WERI-Rb-1 (cell line): ENCODE measurements at regions not wholly inside any gene's neighbourhood (a gene's known extent, or its start where the extent isn't known, plus 50 kb on each side); places are given as distances from the start of the nearest gene placed in this dataset.

Source experiments
- DNase-seq: peaks from one replicate; pipeline ENCODE4 v3.0.0-alpha.2; 2020
- H3K27ac ChIP-seq: fragments of 250-450 bp; sonication (Bioruptor Pico); 2 replicates; pipeline ENCODE4 v1.5.1; 2020; ENCODE audit warnings: mild to moderate bottlenecking, moderate library complexity
- H3K27me3 ChIP-seq: fragments of 250-450 bp; sonication (Bioruptor Pico); 2 replicates; pipeline ENCODE4 v1.5.1; 2021; ENCODE audit warnings: mild to moderate bottlenecking, low read depth, moderate library complexity; ENCODE audit not compliant: insufficient read depth, severe bottlenecking
- H3K36me3 ChIP-seq: fragments of 250-450 bp; sonication (Bioruptor Pico); 2 replicates; pipeline ENCODE4 v1.5.1; 2020; ENCODE audit warnings: mild to moderate bottlenecking, moderate library complexity
- H3K4me3 ChIP-seq: 2 replicates; pipeline ENCODE4 v1.5.1; 2011; ENCODE audit warnings: low read depth, mild to moderate bottlenecking, control low read depth, low read length
- H3K9me3 ChIP-seq: fragments of 250-450 bp; sonication (Bioruptor Pico); 2 replicates; pipeline ENCODE4 v1.5.1; 2021; ENCODE audit warnings: mild to moderate bottlenecking, moderate library complexity; ENCODE audit not compliant: severe bottlenecking
- TF ChIP-seq, protein P1 (sequence below): IDR thresholded peaks from 2 replicates; pipeline ENCODE4 v1.5.1; 2011; ENCODE audit warnings: low read depth, mild to moderate bottlenecking, control low read depth, inconsistent platforms, low read length

DNA sequence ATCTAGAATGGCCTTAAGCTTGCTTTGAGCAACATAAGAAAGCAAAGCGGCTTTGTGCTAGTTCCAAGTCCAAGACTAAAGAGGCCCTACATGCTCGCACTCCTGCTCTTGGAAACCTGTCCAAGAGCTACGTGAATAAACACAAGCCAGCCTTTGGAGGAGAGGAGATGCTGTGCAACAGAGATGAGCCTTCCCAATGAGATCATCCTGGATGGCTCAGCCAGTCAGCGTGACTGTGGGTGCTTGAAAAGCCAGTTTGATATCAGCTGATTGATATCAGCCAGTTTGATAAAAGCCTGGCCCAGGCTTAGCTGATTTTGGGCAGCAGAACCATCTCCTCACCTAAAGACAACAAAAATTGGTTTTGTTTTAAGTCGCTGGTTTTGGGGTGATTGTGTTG, 481.0 kb upstream of the DSEL start:
- TF ChIP-seq, protein P1, sequence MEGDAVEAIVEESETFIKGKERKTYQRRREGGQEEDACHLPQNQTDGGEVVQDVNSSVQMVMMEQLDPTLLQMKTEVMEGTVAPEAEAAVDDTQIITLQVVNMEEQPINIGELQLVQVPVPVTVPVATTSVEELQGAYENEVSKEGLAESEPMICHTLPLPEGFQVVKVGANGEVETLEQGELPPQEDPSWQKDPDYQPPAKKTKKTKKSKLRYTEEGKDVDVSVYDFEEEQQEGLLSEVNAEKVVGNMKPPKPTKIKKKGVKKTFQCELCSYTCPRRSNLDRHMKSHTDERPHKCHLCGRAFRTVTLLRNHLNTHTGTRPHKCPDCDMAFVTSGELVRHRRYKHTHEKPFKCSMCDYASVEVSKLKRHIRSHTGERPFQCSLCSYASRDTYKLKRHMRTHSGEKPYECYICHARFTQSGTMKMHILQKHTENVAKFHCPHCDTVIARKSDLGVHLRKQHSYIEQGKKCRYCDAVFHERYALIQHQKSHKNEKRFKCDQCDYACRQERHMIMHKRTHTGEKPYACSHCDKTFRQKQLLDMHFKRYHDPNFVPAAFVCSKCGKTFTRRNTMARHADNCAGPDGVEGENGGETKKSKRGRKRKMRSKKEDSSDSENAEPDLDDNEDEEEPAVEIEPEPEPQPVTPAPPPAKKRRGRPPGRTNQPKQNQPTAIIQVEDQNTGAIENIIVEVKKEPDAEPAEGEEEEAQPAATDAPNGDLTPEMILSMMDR, result no peak
- H3K36me3 ChIP-seq, result no peaks in the 10 kb centered on the region
- no peak overlapping the region for H3K27ac ChIP-seq

DNA sequence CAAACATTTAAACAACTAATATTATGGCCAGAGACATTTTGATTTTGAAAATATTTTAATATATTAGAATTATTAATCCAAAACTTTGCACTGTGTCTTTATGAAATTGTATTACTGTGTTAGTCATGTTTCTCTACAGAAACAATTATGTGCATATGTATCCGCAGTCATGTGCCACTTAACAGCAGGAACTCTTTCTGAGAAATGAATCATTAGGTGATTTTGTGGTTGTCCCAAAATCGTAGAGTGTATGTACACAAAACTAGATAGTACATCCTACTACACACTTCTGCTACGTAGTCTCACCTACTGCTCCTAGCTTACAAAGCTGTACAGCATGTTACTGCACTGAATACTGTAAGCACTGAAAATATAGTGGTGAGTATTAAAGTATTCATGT, 479.2 kb upstream of the DSEL start:
- no peaks in the 10 kb centered on the region for H3K36me3 ChIP-seq
- no peak overlapping the region for H3K4me3 ChIP-seq
- no peak overlapping the region for H3K27ac ChIP-seq
- TF ChIP-seq, protein P1, result no peak
- no peaks in the 10 kb centered on the region for H3K27me3 ChIP-seq
- no peak for DNase-seq
- H3K9me3 ChIP-seq, result no peaks in the 10 kb centered on the region

More for the DNA sequence above, 481.0 kb upstream of the DSEL start:
- DNase-seq, result no peak
- Histone ChIP-seq H3K27me3 (no peaks in the 10 kb centered on the region), H3K4me3 (no peak overlapping the region), H3K9me3 (no peaks in the 10 kb centered on the region)

GRCh38 chr18:67980241-67980640, 463.7 kb upstream of the DSEL start:
- no peak for DNase-seq
- Histone ChIP-seq H3K36me3 (no peaks in the 10 kb centered on the region), H3K27ac (no peak overlapping the region), H3K4me3 (no peak overlapping the region), H3K27me3 (no peaks in the 10 kb centered on the region), H3K9me3 (no peaks in the 10 kb centered on the region)
- TF ChIP-seq, protein P1, result no peak

- no peak overlapping the region for H3K4me3 ChIP-seq
- no peak for DNase-seq
- H3K9me3 ChIP-seq, result no peaks in the 10 kb centered on the region
- no peaks in the 10 kb centered on the region for H3K36me3 ChIP-seq
- TF ChIP-seq, protein P1, result no peak
- H3K27ac ChIP-seq, result no peak overlapping the region
- H3K27me3 ChIP-seq, result no peaks in the 10 kb centered on the region
Measured at GRCh38 chr18:67977067-67977616, 460.6 kb upstream of the DSEL start.

DNA sequence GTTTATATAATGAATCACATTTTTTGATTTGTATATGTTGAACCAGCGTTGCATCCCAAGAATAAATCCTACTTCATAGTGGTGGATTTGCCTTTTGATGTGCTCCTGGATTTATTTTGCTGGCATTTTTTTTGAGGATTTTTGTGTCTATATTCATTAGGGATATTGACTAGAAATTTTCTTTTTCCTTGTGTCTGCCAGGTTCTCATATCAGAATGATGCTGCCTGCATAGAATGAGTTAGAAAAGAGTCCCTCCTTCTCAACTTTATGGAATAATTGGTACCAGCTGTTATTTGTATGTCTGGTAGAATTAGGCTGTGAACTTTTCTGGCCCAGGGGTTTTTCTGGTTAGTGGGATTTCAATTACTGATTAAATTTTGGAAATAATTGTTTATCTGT, 457.4 kb upstream of the DSEL start:
- DNase-seq, result no peak
- Histone ChIP-seq H3K4me3 (no peak overlapping the region), H3K9me3 (no peaks in the 10 kb centered on the region), H3K27me3 (no peaks in the 10 kb centered on the region), H3K27ac (no peak overlapping the region), H3K36me3 (no peaks in the 10 kb centered on the region)
- TF ChIP-seq, protein P1, result no peak

- no peaks in the 10 kb centered on the region for H3K27me3 ChIP-seq
- H3K27ac ChIP-seq, result no peak overlapping the region
- TF ChIP-seq, protein P1, result no peak
- H3K36me3 ChIP-seq, result no peaks in the 10 kb centered on the region
- no peak for DNase-seq
- no peak overlapping the region for H3K4me3 ChIP-seq
- H3K9me3 ChIP-seq, result no peaks in the 10 kb centered on the region
Measured at GRCh38 chr18:67969458-67969857, 452.9 kb upstream of the DSEL start.
